ENCODE measurements at regions not wholly inside any gene's neighbourhood (a gene's known extent, or its start where the extent isn't known, plus 50 kb on each side); places are given as distances from the start of the nearest gene placed in this dataset.

DNA sequence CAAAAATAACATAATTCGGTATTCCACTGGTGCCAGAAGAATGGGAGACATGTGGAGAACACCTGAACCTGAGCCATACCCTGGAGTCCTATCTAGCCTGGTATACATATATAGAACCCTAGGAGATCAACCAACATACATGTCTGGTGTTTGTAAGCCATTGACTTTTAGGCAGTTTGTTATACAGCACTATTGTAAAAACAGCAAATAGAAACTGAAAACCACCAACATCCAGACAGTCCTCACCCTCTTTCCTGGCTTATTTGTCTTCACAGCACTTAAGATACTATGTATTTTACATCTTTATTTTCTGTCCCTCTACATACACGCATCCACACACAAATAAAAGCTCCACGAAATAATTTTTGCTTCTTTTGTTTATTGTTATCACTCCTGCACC lies 404.2 kb upstream of the PMFBP1 start:
- Histone ChIP-seq H2AFZ (ENCODE audit: low read depth, low read length) (no peak overlapping the region), H3K9me2 (ENCODE audit: insufficient read depth, low read length) (no peaks in the 10 kb centered on the region), H3K4me2 (ENCODE audit: low read length) (no peak overlapping the region), H4K20me1 (ENCODE audit: insufficient read depth) (no peaks in the 10 kb centered on the region), H3K9ac (ENCODE audit: low read length) (no peak overlapping the region), H3K27ac (ENCODE audit: low read length) (no peak overlapping the region), H3K79me2 (replicated peaks; ENCODE audit: insufficient read depth, low read length) (no peaks in the 10 kb centered on the region), H3F3A (ENCODE audit: insufficient read depth, low read length, poor library complexity, severe bottlenecking) (no peaks in the 10 kb centered on the region), H3K27me3 (ENCODE audit: insufficient read depth, low read depth, low read length) (no peaks in the 10 kb centered on the region), H3K4me3 (ENCODE audit: low read length) (no peak overlapping the region), H3K36me3 (ENCODE audit: insufficient read depth, low read length) (no peaks in the 10 kb centered on the region), H3K9me3 (ENCODE audit: low read length) (no peaks in the 10 kb centered on the region)
- no peak for TF ChIP-seq RAD21 (conservative IDR thresholded peaks at IDR 0.05)
- no peak for TF ChIP-seq POLR2AphosphoS5 (IDR thresholded peaks at IDR 0.05)
- TF ChIP-seq EZH2 (IDR thresholded peaks at IDR 0.05; ENCODE audit: borderline replicate concordance, insufficient read depth, low read length, poor library complexity, severe bottlenecking), result no peak
- no peak for TF ChIP-seq SMC3 (conservative IDR thresholded peaks at IDR 0.05; ENCODE audit: poor library complexity)
- no peak for TF ChIP-seq TAF1 (IDR thresholded peaks at IDR 0.05; ENCODE audit: low read depth)

DNA sequence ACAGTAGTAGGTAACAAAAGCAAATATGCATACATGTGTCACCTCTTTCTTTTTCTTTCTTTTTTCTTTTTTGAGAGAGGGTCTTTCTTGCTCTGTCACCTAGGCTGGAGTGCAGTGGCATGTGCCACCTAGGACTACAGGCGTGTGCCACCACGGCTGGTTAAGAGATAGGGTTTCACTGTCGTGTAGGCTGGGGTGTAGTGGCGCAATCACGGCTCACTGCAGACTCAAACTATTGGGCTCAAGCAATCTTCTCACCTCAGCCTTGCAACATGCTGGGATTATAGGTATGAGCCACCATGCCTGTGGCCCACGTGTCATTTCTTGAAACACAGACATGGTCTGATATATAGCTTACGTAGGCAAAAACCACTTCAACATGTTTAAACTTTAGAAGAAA lies 397.7 kb upstream of the PMFBP1 start:
- Histone ChIP-seq H3K4me2 (ENCODE audit: low read length) (no peak overlapping the region), H3K27ac (ENCODE audit: low read length) (no peak overlapping the region)

More for the DNA sequence above, 397.7 kb upstream of the PMFBP1 start:
- H3F3A ChIP-seq (ENCODE audit: insufficient read depth, low read length, poor library complexity, severe bottlenecking), result no peaks in the 10 kb centered on the region
- H3K27me3 ChIP-seq (ENCODE audit: insufficient read depth, low read depth, low read length), result no peaks in the 10 kb centered on the region
- H3K9ac ChIP-seq (ENCODE audit: low read length), result no peak overlapping the region
- no peak overlapping the region for H2AFZ ChIP-seq (ENCODE audit: low read depth, low read length)
- H3K9me2 ChIP-seq (ENCODE audit: insufficient read depth, low read length), result no peaks in the 10 kb centered on the region
- no peak overlapping the region for H3K4me3 ChIP-seq (ENCODE audit: low read length)
- H3K36me3 ChIP-seq (ENCODE audit: insufficient read depth, low read length), result no peaks in the 10 kb centered on the region
- no peak for TF ChIP-seq RAD21 (conservative IDR thresholded peaks at IDR 0.05)
- no peak for TF ChIP-seq EZH2 (IDR thresholded peaks at IDR 0.05; ENCODE audit: borderline replicate concordance, insufficient read depth, low read length, poor library complexity, severe bottlenecking)
- TF ChIP-seq SMC3 (conservative IDR thresholded peaks at IDR 0.05; ENCODE audit: poor library complexity), result no peak
- TF ChIP-seq, protein P1, sequence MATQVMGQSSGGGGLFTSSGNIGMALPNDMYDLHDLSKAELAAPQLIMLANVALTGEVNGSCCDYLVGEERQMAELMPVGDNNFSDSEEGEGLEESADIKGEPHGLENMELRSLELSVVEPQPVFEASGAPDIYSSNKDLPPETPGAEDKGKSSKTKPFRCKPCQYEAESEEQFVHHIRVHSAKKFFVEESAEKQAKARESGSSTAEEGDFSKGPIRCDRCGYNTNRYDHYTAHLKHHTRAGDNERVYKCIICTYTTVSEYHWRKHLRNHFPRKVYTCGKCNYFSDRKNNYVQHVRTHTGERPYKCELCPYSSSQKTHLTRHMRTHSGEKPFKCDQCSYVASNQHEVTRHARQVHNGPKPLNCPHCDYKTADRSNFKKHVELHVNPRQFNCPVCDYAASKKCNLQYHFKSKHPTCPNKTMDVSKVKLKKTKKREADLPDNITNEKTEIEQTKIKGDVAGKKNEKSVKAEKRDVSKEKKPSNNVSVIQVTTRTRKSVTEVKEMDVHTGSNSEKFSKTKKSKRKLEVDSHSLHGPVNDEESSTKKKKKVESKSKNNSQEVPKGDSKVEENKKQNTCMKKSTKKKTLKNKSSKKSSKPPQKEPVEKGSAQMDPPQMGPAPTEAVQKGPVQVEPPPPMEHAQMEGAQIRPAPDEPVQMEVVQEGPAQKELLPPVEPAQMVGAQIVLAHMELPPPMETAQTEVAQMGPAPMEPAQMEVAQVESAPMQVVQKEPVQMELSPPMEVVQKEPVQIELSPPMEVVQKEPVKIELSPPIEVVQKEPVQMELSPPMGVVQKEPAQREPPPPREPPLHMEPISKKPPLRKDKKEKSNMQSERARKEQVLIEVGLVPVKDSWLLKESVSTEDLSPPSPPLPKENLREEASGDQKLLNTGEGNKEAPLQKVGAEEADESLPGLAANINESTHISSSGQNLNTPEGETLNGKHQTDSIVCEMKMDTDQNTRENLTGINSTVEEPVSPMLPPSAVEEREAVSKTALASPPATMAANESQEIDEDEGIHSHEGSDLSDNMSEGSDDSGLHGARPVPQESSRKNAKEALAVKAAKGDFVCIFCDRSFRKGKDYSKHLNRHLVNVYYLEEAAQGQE (IDR thresholded peaks at IDR 0.05; ENCODE audit: borderline replicate concordance), result no peak
- TF ChIP-seq TAF1 (IDR thresholded peaks at IDR 0.05; ENCODE audit: low read depth), result no peak
- TF ChIP-seq MXI1 (conservative IDR thresholded peaks at IDR 0.05; ENCODE audit: poor library complexity, severe bottlenecking), result no peak
- no peak for TF ChIP-seq EP300 (conservative IDR thresholded peaks at IDR 0.05; ENCODE audit: poor library complexity, severe bottlenecking)
- TF ChIP-seq POLR2AphosphoS5 (IDR thresholded peaks at IDR 0.05), result no peak
- TF ChIP-seq, protein P2, sequence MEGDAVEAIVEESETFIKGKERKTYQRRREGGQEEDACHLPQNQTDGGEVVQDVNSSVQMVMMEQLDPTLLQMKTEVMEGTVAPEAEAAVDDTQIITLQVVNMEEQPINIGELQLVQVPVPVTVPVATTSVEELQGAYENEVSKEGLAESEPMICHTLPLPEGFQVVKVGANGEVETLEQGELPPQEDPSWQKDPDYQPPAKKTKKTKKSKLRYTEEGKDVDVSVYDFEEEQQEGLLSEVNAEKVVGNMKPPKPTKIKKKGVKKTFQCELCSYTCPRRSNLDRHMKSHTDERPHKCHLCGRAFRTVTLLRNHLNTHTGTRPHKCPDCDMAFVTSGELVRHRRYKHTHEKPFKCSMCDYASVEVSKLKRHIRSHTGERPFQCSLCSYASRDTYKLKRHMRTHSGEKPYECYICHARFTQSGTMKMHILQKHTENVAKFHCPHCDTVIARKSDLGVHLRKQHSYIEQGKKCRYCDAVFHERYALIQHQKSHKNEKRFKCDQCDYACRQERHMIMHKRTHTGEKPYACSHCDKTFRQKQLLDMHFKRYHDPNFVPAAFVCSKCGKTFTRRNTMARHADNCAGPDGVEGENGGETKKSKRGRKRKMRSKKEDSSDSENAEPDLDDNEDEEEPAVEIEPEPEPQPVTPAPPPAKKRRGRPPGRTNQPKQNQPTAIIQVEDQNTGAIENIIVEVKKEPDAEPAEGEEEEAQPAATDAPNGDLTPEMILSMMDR (IDR thresholded peaks at IDR 0.05; ENCODE audit: poor library complexity, severe bottlenecking), result no peak
- no peaks in the 10 kb centered on the region for H3K79me2 ChIP-seq (replicated peaks; ENCODE audit: insufficient read depth, low read length)
- no peaks in the 10 kb centered on the region for H3K9me3 ChIP-seq (ENCODE audit: low read length)
- no peaks in the 10 kb centered on the region for H4K20me1 ChIP-seq (ENCODE audit: insufficient read depth)
